ENCODE measurements at regions not wholly inside any gene's neighbourhood (a gene's known extent, or its start where the extent isn't known, plus 50 kb on each side); places are given as distances from the start of the nearest gene placed in this dataset.

DNA sequence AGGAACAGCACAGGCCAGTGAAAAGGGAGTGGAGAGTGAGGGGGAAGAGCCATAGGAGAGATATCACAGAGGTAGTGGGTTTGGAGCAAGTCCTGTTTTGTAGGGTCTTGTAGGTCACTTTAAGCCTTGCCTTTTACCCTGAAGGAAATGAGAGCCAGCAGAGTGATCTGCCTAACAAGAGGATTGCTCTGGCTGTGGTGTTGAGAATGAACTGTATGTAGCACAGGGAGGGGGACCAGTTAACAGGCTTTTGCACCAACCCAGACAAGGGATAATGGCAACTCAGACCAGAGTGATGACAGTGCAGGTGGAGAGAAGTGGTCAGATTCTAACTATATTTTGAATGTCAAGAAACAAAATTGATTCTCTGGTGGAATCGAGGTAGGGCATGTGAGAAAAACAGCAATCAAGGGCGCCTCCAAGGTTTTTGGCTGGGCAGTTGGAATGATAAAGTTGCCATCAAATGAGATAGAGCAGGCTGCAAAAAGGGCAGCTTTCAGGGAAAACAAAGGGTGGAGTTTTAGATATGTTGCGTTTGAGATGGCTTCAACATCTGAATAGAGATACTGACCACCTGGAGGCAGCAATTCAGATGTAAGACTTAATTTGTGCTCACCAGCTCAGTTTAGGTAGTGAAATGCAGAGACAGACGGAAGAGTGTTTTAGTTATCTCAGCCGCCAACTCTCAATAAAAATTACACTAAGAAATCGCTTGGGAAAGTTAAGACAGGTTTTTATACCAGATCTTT, 134.4 kb upstream of the BTBD3 start:
- TF ChIP-seq POLR2AphosphoS5 (IDR thresholded peaks at IDR 0.05; ENCODE audit: low read depth, low read length), result no peak
- TF ChIP-seq SIN3A (IDR thresholded peaks at IDR 0.05; ENCODE audit: borderline replicate concordance, insufficient read depth, low read length), result no peak
- TF ChIP-seq FOXP2 (optimal IDR thresholded peaks at IDR 0.05; ENCODE audit: borderline replicate concordance, extremely low read depth, extremely low read length, insufficient read depth), result no peak
- TF ChIP-seq, protein P1, sequence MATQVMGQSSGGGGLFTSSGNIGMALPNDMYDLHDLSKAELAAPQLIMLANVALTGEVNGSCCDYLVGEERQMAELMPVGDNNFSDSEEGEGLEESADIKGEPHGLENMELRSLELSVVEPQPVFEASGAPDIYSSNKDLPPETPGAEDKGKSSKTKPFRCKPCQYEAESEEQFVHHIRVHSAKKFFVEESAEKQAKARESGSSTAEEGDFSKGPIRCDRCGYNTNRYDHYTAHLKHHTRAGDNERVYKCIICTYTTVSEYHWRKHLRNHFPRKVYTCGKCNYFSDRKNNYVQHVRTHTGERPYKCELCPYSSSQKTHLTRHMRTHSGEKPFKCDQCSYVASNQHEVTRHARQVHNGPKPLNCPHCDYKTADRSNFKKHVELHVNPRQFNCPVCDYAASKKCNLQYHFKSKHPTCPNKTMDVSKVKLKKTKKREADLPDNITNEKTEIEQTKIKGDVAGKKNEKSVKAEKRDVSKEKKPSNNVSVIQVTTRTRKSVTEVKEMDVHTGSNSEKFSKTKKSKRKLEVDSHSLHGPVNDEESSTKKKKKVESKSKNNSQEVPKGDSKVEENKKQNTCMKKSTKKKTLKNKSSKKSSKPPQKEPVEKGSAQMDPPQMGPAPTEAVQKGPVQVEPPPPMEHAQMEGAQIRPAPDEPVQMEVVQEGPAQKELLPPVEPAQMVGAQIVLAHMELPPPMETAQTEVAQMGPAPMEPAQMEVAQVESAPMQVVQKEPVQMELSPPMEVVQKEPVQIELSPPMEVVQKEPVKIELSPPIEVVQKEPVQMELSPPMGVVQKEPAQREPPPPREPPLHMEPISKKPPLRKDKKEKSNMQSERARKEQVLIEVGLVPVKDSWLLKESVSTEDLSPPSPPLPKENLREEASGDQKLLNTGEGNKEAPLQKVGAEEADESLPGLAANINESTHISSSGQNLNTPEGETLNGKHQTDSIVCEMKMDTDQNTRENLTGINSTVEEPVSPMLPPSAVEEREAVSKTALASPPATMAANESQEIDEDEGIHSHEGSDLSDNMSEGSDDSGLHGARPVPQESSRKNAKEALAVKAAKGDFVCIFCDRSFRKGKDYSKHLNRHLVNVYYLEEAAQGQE (IDR thresholded peaks at IDR 0.05; ENCODE audit: insufficient read depth in 1 of 2, low read depth in 2 of 2, low read length in 2 of 2), result no peak
- TF ChIP-seq TAF1 (IDR thresholded peaks at IDR 0.05; ENCODE audit: borderline replicate concordance, insufficient read depth, low read length), result no peak

DNA sequence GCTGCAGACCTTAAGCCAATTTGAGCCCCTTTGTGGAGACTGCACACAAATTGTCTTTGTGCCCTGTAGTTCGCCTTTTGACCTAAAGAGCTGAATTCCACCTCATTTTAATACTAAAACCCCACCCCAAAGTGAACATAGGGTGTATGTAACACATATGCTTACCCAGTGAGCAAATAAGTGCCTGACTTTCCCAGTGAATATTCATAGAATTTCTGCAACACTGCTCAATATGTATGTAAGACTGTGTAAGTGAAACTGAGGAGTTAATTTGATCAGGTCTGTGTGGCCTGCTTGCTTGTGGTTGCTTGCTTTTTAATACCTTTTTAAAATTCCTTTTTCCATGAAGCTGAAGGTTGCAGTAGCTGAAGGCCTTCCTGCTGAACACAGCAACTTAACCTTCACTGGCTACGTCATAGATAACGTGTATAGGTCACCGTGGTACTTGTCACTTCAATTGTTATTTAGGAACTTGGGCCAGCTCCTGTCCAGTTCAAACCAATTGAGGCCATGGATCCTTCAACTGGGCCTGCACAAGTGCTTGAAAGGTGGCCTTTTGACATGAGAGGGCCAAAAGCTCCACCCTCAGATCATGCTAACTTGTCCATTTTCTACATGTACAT, 131.7 kb upstream of the BTBD3 start:
- TF ChIP-seq, protein P1 (IDR thresholded peaks at IDR 0.05; ENCODE audit: insufficient read depth in 1 of 2, low read depth in 2 of 2, low read length in 2 of 2), result no peak
- no peak for TF ChIP-seq SIN3A (IDR thresholded peaks at IDR 0.05; ENCODE audit: borderline replicate concordance, insufficient read depth, low read length)
- TF ChIP-seq TAF1 (IDR thresholded peaks at IDR 0.05; ENCODE audit: borderline replicate concordance, insufficient read depth, low read length), result no peak
- no peak for TF ChIP-seq FOXP2 (optimal IDR thresholded peaks at IDR 0.05; ENCODE audit: borderline replicate concordance, extremely low read depth, extremely low read length, insufficient read depth)
- TF ChIP-seq POLR2AphosphoS5 (IDR thresholded peaks at IDR 0.05; ENCODE audit: low read depth, low read length), result no peak

DNA sequence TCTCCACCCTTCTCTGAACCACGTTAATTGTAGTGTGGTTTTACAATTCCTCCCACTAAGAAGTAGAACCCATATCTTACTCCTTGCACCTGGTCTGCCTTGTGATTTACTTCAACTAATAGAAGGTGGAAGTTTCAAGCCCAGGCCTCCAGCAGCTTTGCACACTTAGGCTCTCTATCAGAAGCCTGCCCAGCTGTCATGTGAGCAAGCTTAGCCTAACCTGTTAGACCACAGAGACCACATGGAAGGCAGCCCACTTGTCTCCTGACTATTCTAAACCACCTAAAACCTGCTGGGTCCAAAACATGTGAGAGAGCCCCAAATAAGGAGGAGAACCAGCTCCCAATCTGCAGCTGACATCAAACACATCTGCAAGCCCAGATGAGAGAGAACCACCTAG, 127.6 kb upstream of the BTBD3 start:
- TF ChIP-seq FOXP2 (optimal IDR thresholded peaks at IDR 0.05; ENCODE audit: borderline replicate concordance, extremely low read depth, extremely low read length, insufficient read depth), result no peak
- TF ChIP-seq POLR2AphosphoS5 (IDR thresholded peaks at IDR 0.05; ENCODE audit: low read depth, low read length), result no peak
- TF ChIP-seq, protein P1 (IDR thresholded peaks at IDR 0.05; ENCODE audit: insufficient read depth in 1 of 2, low read depth in 2 of 2, low read length in 2 of 2), result no peak
- TF ChIP-seq SIN3A (IDR thresholded peaks at IDR 0.05; ENCODE audit: borderline replicate concordance, insufficient read depth, low read length), result no peak
- TF ChIP-seq TAF1 (IDR thresholded peaks at IDR 0.05; ENCODE audit: borderline replicate concordance, insufficient read depth, low read length), result no peak

DNA sequence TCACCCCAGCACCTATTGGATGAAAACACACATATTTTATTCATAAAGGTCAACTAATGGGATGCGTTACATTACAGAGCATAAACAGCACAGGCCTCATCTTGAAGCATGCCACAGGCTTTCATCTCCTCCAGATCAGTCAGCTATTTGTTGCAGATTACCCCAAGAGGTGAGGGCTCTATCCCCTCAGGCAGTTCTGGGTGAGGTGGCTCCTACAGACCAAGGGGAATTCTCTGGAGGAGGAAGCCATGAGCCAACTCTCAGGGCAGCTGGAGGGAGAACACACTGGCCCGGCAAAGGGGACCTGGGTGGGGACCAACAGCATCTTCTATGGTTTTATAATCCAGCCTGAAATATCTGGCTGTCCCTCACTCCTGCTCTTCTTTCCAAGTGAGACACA, 126.4 kb upstream of the BTBD3 start:
- no peak for TF ChIP-seq SIN3A (IDR thresholded peaks at IDR 0.05; ENCODE audit: borderline replicate concordance, insufficient read depth, low read length)
- no peak for TF ChIP-seq FOXP2 (optimal IDR thresholded peaks at IDR 0.05; ENCODE audit: borderline replicate concordance, extremely low read depth, extremely low read length, insufficient read depth)
- TF ChIP-seq, protein P1 (IDR thresholded peaks at IDR 0.05; ENCODE audit: insufficient read depth in 1 of 2, low read depth in 2 of 2, low read length in 2 of 2), result no peak
- no peak for TF ChIP-seq TAF1 (IDR thresholded peaks at IDR 0.05; ENCODE audit: borderline replicate concordance, insufficient read depth, low read length)
- no peak for TF ChIP-seq POLR2AphosphoS5 (IDR thresholded peaks at IDR 0.05; ENCODE audit: low read depth, low read length)
